ENCODE measurements at regions not wholly inside any gene's neighbourhood (a gene's known extent, or its start where the extent isn't known, plus 50 kb on each side); places are given as distances from the start of the nearest gene placed in this dataset.

GRCh38 chr5:62167561-62168057, 138.4 kb upstream of the KIF2A start:
- no peak for TF ChIP-seq POLR2A (IDR thresholded peaks at IDR 0.05; ENCODE audit: extremely low read depth, insufficient read length)
- no peak for TF ChIP-seq CTCF (IDR thresholded peaks at IDR 0.05; ENCODE audit: low read depth, low read length)

All from NB4 (cell line).